ENCODE measurements at regions not wholly inside any gene's neighbourhood (a gene's known extent, or its start where the extent isn't known, plus 50 kb on each side); places are given as distances from the start of the nearest gene placed in this dataset.

- DNase-seq, result no peak
These were observed 50.8 kb upstream of the EGR2 start for GRCh38 chr10:62866941-62867340.

GRCh38 chr10:62866451-62866850 is 50.3 kb upstream of the EGR2 start:
- no peak for DNase-seq

Measured in stimulated activated CD4-positive, alpha-beta T cell treated with anti-CD3 and anti-CD28 coated beads, Interleukin-4, amount 100 ng/mL, for 4 hours (primary cell).